SK-MEL-5 (cell line): ENCODE measurements at regions not wholly inside any gene's neighbourhood (a gene's known extent, or its start where the extent isn't known, plus 50 kb on each side); places are given as distances from the start of the nearest gene placed in this dataset.
A peak's percentile ranks its signal among the peaks of the same experiment; 100 is the strongest.

Experiments used
- DNase-seq: peaks from one replicate; pipeline ENCODE4 v3.0.0-alpha.2; 2016; ENCODE audit warnings: low read depth, low spot score
- in situ Hi-C: cut with HindIII; loops from 2 replicates; pipeline ENCODE4 v1.10.0; 2016; ENCODE audit warnings: low sequenced_read_pairs, high pct_unique_total_duplicates, low pct_unique_long_range_greater_than_20kb

DNA sequence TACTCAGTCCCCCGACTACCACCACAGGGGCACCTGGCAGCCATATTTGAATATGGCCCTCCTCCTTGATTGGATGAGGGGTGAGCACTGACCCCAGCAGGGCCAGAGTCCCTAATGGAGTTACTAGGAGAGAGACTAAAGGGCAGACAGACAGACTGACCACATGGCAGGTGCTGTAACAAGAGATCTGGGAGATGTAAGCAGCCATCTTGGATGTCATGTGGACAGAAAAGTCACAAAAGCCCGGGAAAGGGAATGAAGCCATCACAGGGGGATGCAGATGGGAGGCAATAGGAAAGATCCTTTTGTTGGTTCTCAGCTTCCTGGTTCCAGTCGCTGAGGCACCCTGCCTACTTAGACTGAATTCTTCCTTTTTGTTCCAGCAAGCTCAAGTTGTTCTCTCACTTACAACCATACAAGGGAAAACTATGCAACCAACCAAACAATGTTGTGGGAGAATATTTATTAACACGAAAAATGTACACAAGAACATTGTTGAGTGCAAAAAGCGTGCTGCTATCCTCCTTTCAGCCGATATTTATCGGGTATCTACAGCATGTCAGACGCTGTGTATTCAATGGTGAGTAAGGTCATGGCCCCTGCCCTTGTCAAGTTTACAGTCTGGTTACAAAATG is 511.6 kb upstream of the PROK2 start:
- in situ Hi-C loops: no loop called here
- no peak for DNase-seq

DNA sequence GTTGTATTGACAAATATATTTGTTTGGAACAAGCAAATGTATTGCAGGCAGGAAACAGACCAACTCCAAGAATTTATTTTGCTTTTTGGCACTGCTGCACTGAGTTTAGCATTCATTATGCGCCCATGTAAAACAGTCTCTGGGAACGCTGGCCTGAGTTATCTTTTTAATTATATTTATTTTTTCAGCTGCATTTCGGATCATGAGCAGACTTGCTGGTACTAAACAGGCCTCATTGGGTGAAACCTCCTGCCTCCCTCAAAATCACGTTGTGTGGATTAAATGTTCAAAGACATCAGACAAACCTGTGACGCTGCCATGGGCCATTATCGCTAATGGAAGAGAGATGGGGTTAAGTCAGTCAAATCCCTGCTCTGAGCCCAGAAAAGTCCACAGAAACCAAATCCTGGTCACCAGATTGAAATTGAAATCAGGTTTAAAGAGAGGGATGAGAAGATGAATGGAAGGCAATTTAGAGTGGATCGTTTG is 511.1 kb upstream of the PROK2 start:
- in situ Hi-C loops: no loop called here
- DNase-seq: no peak

DNA sequence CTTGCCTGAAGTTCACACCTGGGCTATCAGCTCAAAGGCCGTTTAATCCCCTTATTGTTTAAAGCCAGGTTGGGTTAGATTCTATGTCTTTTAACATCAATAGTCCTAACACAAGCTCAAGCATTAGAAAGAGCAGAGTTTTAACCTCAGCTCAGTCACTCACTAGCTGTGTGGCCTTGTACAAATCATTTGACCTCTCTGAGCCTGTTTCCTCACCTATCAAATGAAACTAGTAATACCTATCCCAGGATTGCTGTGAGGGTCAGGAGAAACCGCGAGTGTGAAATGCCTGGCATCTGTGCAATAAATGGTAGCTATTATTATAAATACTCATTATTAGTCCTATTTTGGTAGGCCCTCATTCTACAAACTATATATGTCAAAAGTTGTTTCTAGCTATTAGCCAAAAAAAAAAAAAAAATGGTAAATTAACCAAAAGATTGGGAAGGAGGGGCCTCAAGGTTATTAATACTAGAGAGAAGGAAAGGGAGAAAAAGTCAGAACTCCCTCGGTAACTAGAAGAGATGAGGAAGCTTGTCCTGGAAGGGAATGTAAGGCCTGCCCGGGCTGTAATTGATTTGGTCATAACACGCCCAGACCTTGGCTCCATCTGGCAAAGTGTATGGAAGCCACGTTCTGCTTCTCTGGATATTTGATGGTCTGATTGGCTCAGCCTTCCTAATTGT is 510.5 kb upstream of the PROK2 start:
- no peak for DNase-seq

DNA sequence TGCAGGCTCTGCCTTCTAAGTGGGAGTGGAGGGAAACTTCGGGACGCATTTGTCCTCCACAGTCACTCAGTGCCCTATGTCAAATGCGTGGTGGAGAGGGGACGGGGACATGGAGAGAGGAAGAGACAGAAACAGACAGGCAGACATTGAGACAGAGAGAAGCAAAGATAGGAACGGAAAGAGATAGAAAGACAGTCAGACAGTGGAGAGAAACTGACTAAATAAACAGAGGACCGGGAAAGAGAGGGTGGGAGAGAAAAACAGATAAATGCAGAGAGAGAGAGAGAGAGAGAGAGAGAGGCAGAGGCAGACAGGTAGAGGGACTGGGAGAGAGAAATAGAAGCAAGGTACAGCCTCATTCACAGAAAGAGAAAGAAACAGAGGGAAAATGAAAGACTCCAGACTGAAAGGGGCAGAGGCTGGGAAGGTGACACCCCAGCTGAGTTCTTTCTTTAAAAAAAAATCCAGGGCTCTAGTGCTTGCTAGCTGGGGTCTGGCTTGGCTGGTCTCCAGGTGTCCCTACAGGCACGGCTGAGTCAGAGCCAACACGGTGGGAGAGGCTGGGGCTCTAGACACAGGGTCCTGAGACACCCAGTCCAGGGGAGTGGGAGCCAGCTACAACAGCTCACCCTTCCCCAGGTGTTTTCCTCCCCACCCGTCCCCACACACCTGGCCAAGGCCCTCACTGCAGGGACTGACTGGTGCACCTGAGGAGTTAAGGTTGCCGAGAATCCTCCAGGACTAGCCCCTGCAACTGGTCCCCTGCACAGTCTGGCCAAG is 506.1 kb upstream of the PROK2 start:
- in situ Hi-C loops: no loop called here
- DNase-seq: no peak

More for the DNA sequence above, 510.5 kb upstream of the PROK2 start:
- in situ Hi-C loops: no loop called here

DNA sequence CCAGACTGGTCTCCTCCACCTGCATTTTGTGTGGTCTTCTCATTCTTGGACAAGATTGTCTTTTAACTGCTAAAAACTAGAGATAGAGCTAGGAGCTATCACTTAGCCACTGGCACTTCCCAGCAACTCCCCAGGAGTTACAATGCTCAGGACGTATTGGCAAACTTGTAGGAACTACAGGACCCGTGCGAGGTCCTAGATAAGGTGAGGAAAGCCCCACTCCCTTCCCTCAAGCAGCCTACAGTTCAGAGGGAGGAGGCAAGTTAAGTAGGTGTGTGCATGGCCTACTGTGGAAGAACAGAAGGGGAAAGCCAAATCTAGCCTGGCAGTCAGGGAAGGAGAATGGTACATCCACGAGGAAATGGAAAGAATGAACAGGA is 504.7 kb upstream of the PROK2 start:
- no peak for DNase-seq

DNA sequence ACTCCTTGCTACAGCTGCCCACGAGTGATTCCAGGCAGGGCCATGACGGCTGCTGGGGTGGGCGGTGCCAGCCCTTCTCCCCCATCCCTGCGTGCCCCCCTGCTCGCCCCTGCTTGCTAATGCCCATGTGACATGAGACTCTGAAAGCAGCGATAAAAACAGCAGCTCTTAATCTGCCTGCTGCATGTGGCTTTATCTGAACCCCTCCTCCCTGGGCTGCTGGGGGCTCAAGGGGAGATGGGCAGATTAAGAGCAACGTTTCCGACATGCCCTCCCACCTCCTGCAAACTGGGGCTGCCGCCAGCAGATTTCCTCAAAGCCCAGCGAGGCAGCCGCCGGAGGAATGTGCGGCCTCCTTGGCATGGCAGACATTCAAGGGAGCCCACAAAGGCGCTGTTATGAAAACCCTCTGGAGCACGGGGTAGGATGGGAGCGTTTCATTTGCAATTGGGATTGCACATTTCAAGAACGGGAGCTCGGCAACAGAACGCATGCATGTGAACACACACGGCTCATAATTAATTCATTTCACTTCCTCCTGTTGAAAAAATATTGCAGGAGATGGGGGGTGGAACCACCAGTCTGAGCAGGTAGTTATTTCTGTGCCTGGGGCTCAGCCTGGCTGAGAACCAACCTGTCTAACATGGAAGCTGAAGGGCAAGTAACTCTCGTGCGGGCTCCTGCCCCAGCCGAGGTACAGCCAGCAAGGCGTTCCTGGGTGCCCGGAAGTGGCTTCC is 504.2 kb upstream of the PROK2 start:
- in situ Hi-C loops: no loop called here
- DNase-seq: peak; percentile 78

More for the DNA sequence above, 504.7 kb upstream of the PROK2 start:
- in situ Hi-C loops: no loop called here

DNA sequence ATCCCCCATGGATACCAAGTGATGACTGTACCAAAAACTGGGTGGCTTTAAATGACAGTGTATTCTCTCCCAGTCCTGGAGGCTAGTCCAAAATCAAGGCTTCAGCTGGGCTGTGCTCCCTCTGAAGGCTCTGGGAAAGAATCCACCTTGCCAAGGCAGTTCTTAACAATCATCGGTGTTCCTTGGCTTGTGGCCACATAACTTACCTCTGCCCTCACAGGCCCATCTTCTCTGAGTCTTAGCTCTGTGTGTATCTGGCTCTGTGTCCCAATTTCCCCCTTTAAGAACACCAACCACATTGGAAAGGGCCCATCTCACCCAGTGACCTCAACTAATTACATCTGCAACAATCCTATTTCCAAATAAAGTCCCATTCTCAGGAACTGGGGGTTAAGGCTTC is 503.0 kb upstream of the PROK2 start:
- in situ Hi-C loops: no loop called here
- DNase-seq: no peak

DNA sequence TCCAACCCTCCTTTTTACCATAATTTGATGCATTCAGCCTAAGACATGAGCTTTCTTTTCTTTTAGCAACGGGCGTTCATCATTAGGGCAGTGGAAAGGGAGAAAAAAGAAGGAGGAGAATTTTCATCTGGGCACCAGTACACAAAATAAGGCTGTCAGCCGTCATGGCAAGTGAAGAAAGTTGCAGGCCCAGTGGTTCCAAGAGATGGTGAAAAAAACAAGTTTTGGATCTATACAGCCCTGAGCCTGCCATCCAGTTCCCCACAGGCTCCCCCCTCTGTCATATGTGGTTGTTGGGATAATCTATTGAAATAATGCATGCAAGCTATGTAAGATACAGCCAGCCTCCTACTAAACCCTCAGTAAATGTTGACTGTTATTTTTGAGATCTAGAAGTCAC is 500.6 kb upstream of the PROK2 start:
- no peak for DNase-seq
- in situ Hi-C loops: no loop called here

DNA sequence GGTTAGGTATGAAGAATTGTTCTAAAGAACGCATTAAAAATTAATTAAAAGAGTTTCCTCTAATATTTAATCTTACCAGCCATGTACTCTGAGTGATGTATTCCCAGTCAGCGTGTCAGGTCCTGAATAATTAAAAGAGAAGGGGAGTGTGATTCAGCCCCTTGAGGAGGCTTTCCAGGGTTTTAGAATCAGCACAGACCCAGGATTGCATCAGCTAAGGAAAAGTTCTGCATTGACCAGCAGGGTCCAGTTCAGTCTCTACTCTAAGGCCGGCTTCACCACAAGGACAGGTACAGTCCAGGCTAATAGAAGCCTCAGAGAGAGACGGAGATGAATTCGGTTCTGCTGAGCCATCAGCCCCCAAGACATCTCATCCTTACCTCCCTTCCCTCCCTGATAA is 499.5 kb upstream of the PROK2 start:
- no peak for DNase-seq
- in situ Hi-C loops: no loop called here

DNA sequence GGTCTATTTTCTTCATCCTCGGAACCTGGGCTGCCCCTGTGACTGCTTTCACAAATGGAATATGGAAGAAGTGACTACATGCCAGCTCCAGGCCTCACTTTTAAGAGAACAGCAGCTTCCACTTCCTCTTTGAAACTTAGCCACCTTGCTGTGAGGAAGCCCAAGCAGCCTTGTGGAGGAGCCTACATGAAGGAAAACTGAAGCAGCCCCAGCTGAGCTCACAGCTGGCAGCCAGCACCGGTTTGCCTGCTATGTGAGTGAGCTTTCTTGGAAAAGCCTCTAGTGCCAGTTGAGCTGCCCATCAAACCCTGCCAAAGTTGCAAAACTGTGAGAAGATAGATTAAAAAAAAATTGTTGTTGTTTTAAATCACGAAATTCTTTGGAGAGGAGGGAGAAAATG is 498.0 kb upstream of the PROK2 start:
- DNase-seq: no peak
- in situ Hi-C loops: no loop called here

DNA sequence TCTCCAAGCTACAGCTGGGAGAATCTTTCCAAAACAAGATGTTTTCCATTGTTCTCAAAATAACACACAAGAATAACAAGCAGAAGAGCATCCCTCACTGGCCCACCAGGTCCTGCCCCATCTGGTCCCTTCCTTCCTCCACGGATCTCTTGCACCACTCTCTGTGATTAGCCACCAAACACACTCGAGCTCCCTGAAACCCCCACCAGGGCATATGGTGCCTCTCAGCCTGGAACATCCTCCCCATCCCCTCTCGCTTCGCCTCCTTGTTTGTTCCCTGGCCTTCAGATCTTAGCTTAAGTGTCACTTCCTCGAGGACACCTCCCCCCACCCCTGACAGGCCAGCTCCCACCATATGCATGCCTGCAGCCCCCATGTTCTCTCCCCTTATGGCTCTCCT is 496.6 kb upstream of the PROK2 start:
- no peak for DNase-seq
- in situ Hi-C loops: no loop called here

DNA sequence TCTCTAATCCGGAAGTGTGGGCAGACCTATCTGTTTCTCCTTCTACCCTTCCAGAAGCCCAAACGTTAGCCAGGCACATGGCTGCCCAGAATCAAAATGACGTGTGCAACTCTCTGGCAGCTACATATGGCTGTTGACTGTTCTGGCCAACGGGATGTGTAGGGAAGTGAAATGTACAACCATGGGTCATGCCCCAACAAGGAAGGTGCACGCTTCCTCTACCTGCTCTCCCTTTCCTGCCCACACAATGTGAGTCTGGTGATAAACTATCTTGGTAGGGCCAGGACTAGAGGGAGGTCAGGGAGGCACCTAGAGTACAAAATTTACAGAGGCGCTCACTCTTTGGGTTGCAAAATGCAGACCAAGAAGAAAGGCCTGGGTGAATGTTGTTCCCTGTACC is 495.9 kb upstream of the PROK2 start:
- in situ Hi-C loops: no loop called here
- no peak for DNase-seq

DNA sequence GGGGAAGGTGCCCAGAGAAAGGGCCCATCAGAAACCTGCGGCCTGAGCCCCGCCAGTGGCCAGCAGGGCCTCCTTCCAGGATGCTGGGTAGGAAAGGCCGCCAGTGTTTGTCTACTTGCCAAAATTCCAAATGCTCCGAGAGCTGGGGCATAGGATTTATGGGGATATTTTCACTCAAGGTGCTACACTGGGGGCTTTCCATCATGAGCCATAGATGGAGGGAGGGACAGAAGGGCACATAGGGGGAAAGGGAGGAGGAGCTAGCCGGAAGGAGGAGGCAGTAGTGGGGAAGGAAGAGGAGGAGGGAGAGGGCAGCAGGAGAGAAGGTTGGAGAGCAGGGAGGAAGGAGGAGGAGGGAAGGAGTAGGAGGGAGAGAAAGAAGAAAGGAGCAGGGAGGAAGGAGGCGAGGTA is 494.7 kb upstream of the PROK2 start:
- in situ Hi-C loops: no loop called here
- no peak for DNase-seq

DNA sequence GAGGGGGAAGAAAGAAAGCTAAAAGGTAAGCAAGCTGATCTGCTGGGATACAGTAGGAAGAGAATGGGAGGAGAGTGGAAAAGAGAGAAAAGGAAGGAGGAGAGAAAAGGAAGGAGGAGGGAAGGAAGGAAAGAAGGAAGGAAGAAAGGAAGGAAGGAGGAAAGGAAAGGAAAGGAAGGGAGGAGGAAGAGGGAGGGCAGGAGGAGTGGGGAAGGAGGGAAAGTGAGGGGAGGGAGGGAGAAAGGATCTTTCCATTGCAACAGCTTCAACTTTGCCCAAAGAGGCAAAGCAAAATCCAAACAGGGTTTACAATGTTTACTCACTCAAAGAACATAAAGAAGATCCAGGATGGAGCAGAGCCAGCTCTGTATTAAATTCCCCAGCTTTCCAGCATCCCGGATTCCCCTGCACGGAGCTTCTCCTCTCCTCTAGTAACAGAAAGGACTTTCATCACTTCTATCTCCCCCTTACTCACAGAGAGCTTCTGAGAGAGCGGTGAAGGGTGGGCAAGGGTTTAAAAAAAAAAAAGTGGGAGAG is 494.2 kb upstream of the PROK2 start:
- in situ Hi-C loops: no loop called here
- DNase-seq: no peak

DNA sequence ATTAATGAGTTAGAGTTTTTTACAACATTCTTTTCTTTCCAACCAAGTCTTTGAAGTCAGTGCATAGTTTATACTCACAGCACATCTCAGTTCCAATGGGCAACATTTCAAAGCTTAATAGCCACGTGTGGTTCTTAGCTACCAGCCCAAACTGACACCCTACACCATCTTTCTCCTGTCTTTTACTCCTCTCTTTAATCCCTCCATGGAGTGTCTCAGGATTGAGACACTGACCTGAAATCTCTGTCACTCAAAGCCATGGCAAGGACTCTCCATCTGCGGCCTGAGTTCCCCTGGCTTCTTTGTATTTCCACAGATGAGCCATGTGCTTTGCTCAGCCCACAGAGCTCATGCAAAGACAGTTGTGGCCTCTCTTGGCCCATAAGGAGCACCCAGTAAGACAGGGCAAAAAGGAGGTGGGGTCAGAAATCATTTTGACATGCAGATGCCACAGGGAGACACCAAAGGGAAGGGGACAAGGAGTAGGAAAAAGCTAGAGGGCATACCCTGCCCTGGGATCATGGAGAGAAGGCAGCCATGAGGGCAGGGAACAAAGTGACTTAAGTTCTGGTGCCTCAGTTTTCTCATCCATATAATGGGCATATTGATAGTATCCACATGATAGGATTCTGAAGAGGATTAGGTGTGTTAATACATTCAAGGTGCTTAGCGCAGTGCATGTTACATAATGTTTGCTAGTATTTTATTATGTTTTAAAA is 493.6 kb upstream of the PROK2 start:
- in situ Hi-C loops: no loop called here
- DNase-seq: no peak

DNA sequence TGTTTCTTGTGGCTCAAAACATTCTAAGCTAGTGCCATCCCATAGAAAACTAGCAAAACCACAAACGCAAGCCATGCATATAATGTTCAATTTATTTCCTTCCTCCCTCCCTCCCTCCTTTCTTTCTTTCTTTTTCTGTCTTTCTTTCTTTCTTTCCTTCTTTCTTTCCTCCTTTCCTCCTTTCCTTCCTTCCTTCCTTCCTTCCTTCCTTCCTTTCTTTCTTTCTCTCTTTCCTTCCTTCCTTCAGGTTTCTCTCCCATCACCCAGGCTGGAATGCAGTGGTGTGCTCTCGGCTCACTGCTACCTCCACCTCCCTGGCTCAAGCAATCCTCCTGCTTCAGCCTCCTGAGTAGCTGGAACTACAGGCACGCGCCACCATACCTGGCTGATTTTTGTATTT is 492.8 kb upstream of the PROK2 start:
- in situ Hi-C loops: no loop called here
- no peak for DNase-seq

DNA sequence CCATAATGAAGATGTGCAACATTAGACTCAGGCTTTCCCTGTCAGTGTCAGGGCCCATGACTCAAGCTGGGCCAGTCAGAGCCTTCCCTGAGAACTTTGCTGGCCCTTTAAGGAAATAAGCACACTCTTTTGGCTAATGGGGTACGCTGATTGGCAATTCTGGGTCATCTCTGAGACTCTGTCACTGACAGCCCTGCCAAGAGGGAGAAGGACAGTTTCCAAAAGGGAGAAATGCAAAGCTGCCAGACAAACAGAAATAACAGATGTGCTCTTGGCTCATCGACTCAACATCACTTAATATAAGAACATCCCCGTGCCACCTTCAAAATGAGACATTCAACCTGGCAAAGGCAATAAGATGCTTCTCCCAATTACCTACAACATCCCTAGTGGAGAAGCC is 491.9 kb upstream of the PROK2 start:
- no peak for DNase-seq
- in situ Hi-C loops: no loop called here
